Ishikawa (cell line): ENCODE measurements at regions not wholly inside any gene's neighbourhood (a gene's known extent, or its start where the extent isn't known, plus 50 kb on each side); places are given as distances from the start of the nearest gene placed in this dataset.

Experiments used
- CEBPB ChIP-seq: IDR thresholded peaks from 2 replicates; pipeline ENCODE4 v1.6.1; 2012
- CREB1 ChIP-seq: IDR thresholded peaks from 2 replicates; pipeline ENCODE4 v1.6.1; 2012; ENCODE audit warnings: low read depth
- EGR1 ChIP-seq: IDR thresholded peaks from 2 replicates; pipeline ENCODE4 v1.6.1; 2012
- EP300 ChIP-seq: IDR thresholded peaks from 2 replicates; pipeline ENCODE4 v1.6.1; 2012; ENCODE audit warnings: borderline replicate concordance
- MAX ChIP-seq: IDR thresholded peaks from 2 replicates; pipeline ENCODE4 v1.6.1; 2012
- NFIC ChIP-seq: IDR thresholded peaks from 2 replicates; pipeline ENCODE4 v1.6.1; 2012
- RAD21 ChIP-seq: IDR thresholded peaks from 2 replicates; pipeline ENCODE4 v1.6.1; 2012; ENCODE audit warnings: low read depth
- REST ChIP-seq: IDR thresholded peaks from 2 replicates; pipeline ENCODE4 v1.6.1; 2012; ENCODE audit warnings: low read depth, mild to moderate bottlenecking
- TAF1 ChIP-seq: IDR thresholded peaks from 2 replicates; pipeline ENCODE4 v1.6.1; 2012; ENCODE audit warnings: low read depth, mild to moderate bottlenecking
- TCF12 ChIP-seq: IDR thresholded peaks from 2 replicates; pipeline ENCODE4 v1.6.1; 2012; ENCODE audit warnings: low read depth
- USF1 ChIP-seq: IDR thresholded peaks from 2 replicates; pipeline ENCODE4 v1.6.1; 2012
- YY1 ChIP-seq: IDR thresholded peaks from 2 replicates; pipeline ENCODE4 v1.6.1; 2012; ENCODE audit warnings: low read depth
- ZBTB7A ChIP-seq: IDR thresholded peaks from 2 replicates; pipeline ENCODE4 v1.6.1; 2012; ENCODE audit warnings: low read depth

GRCh38 chr22:48710410-48710809 is 1117.3 kb downstream of the BRD1 start:
- TF ChIP-seq EP300: no peak
- no peak for TF ChIP-seq ZBTB7A
- TF ChIP-seq MAX: no peak
- no peak for TF ChIP-seq TCF12
- TF ChIP-seq EGR1: no peak
- no peak for TF ChIP-seq CEBPB
- TF ChIP-seq YY1: no peak
- TF ChIP-seq TAF1: no peak
- TF ChIP-seq CREB1: no peak
- TF ChIP-seq REST: no peak
- no peak for TF ChIP-seq NFIC
- TF ChIP-seq USF1: no peak
- TF ChIP-seq RAD21: no peak
